ENCODE measurements at regions not wholly inside any gene's neighbourhood (a gene's known extent, or its start where the extent isn't known, plus 50 kb on each side); places are given as distances from the start of the nearest gene placed in this dataset.
"Not testable (repeated sequence)": the region's sequence is repeated elsewhere in the genome, so short reads cannot be mapped to it uniquely, and the experiment has no call there.

GRCh38 chr6:6742535-6742934 is 154.0 kb downstream of the LY86 start:
- intact Hi-C loops (cut with micrococcal nuclease), result no loop called here
- peaks cover 54% of the 10 kb centered on the region for H3K4me1 ChIP-seq
- H3K27ac ChIP-seq (replicated peaks), result peak overlapping the region; percentile 89

GRCh38 chr6:6744551-6744950 is 156.0 kb downstream of the LY86 start:
- H3K4me3 ChIP-seq, result no peak overlapping the region
- intact Hi-C loops (cut with micrococcal nuclease), result no loop called here
- H3K9me3 ChIP-seq (replicated peaks), result no peaks in the 10 kb centered on the region
- no peaks in the 10 kb centered on the region for H3K36me3 ChIP-seq
- TF ChIP-seq, protein P1, sequence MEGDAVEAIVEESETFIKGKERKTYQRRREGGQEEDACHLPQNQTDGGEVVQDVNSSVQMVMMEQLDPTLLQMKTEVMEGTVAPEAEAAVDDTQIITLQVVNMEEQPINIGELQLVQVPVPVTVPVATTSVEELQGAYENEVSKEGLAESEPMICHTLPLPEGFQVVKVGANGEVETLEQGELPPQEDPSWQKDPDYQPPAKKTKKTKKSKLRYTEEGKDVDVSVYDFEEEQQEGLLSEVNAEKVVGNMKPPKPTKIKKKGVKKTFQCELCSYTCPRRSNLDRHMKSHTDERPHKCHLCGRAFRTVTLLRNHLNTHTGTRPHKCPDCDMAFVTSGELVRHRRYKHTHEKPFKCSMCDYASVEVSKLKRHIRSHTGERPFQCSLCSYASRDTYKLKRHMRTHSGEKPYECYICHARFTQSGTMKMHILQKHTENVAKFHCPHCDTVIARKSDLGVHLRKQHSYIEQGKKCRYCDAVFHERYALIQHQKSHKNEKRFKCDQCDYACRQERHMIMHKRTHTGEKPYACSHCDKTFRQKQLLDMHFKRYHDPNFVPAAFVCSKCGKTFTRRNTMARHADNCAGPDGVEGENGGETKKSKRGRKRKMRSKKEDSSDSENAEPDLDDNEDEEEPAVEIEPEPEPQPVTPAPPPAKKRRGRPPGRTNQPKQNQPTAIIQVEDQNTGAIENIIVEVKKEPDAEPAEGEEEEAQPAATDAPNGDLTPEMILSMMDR (IDR thresholded peaks at IDR 0.05; ENCODE audit: borderline replicate concordance), result no peak
- peaks cover 61% of the 10 kb centered on the region for H3K4me1 ChIP-seq
- DNase-seq, result no peak
- H3K27ac ChIP-seq (replicated peaks), result peak overlapping the region; percentile 18
- H3K27me3 ChIP-seq (ENCODE audit: low read depth), result no peaks in the 10 kb centered on the region

More at GRCh38 chr6:6742535-6742934, 154.0 kb downstream of the LY86 start:
- H3K27me3 ChIP-seq (ENCODE audit: low read depth), result no peaks in the 10 kb centered on the region
- H3K9me3 ChIP-seq (replicated peaks), result no peaks in the 10 kb centered on the region
- no peak for DNase-seq
- no peak overlapping the region for H3K4me3 ChIP-seq
- no peaks in the 10 kb centered on the region for H3K36me3 ChIP-seq
- TF ChIP-seq, protein P1 (IDR thresholded peaks at IDR 0.05; ENCODE audit: borderline replicate concordance), result no peak

DNA sequence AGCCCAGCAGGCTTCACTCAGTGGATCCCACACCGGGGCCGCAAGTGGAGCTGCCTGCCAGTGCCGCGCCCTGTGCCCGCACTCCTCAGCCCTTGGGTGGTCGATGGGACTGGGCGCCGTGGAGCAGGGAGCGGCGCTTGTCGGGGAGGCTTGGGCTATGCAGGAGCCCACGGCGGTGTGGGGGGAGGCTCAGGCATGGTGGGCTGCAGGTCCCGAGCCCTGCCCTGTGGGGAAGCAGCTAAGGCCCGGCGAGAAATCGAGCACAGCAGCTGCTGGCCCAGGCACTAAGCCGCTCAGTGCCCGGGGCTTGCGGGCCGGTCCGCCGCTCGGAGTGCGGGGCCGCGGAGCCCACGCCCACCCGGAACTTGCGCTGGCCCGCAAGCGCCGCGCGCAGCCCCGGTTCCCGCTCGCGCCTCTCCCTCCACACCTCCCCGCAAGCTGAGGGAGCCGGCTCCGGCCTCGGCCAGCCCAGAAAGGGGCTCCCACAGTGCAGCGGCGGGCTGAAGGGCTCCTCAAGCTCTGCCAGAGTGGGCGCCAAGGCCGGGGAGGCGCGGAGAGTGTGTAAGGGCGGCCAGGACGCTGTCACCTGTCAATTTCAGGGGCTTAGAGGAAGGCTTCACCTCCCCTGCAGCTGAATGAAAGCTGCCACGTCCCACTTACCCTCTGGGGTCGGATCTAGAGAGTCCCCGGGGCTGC is 157.3 kb downstream of the LY86 start:
- H3K9me3 ChIP-seq (replicated peaks); intact Hi-C loops (cut with micrococcal nuclease); H3K27me3 ChIP-seq (ENCODE audit: low read depth); DNase-seq; H3K36me3 ChIP-seq: not testable (repeated sequence)
- peak overlapping the region; percentile 95 for H3K27ac ChIP-seq (replicated peaks)
- peaks cover 61% of the 10 kb centered on the region for H3K4me1 ChIP-seq
- peak overlapping the region; percentile 38 for H3K4me3 ChIP-seq

DNA sequence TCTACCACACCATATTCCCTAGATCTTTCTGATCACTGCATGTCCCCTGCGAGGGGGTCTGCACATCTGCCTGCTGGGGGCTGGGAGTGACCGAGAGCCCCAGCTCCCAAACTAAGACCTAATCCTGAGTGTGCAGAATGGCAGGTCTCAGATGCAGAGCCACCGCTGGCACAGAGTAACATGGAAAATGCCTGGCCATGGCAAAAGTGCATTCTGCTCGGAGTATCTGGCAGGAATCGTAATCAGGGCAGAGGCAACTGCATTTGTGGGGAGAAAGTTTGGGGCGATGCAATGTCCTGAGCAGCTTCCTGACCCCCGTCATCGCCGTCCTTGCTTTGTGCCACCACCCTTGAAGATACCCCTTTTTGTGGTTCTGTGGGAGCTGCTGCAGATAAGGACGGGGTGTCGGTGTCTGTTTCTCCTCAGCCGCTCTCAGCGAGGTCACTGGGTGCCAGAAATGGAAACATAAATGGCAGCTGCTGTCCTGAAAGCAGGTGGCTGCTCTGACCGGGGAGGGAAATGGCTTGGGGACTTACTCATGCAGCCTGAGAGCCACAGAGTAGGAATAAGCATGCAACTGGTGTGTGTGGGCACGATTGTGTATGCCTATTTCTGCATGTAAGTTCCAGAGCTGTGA is 157.9 kb downstream of the LY86 start:
- no peaks in the 10 kb centered on the region for H3K36me3 ChIP-seq
- H3K27me3 ChIP-seq (ENCODE audit: low read depth), result no peaks in the 10 kb centered on the region
- no peaks in the 10 kb centered on the region for H3K9me3 ChIP-seq (replicated peaks)
- peak; percentile 39 for DNase-seq
- peaks cover 61% of the 10 kb centered on the region for H3K4me1 ChIP-seq
- H3K4me3 ChIP-seq, result peak overlapping the region; percentile 38
- TF ChIP-seq, protein P1 (IDR thresholded peaks at IDR 0.05; ENCODE audit: borderline replicate concordance), result no peak
- intact Hi-C loops (cut with micrococcal nuclease), result no loop called here
- peak overlapping the region; percentile 95 for H3K27ac ChIP-seq (replicated peaks)

DNA sequence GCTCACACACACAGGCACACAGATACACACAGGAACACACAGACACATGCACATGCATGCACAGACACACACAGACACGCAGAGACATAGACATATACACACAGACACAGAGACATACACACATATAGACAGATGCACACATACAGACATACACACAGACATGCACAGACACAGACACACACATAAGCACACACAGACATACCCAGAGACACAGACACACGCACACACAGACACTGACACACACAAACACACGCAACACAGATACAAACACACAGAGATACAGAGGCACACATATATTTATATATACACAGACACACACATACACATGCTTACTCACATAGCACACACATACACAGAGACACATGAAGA is 158.4 kb downstream of the LY86 start:
- H3K36me3 ChIP-seq, result no peaks in the 10 kb centered on the region
- no peak for DNase-seq
- TF ChIP-seq, protein P1 (IDR thresholded peaks at IDR 0.05; ENCODE audit: borderline replicate concordance), result no peak
- peak overlapping the region; percentile 95 for H3K27ac ChIP-seq (replicated peaks)
- H3K4me3 ChIP-seq, result no peak overlapping the region
- H3K4me1 ChIP-seq, result peaks cover 61% of the 10 kb centered on the region
- no peaks in the 10 kb centered on the region for H3K27me3 ChIP-seq (ENCODE audit: low read depth)
- intact Hi-C loops (cut with micrococcal nuclease), result no loop called here
- no peaks in the 10 kb centered on the region for H3K9me3 ChIP-seq (replicated peaks)

DNA sequence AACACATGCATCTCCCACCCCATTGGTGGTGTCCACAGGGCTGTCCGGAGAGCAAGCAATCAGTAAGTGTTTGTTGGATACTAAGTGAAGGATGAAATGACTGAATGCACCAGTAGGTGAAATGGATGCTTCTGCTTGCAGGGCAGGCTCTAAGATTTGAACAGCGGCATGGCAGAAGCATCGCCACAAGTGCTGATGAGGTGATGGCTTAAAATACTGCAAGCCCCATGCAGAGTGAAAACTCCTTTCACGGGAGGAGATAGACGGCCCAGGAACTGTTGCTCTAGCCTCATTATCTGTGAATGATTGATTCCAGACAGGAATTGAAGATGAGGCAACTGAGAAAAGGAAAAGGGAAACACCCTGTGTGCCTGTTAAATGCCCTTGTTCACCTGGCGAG is 158.9 kb downstream of the LY86 start:
- peaks cover 63% of the 10 kb centered on the region for H3K4me1 ChIP-seq
- H3K4me3 ChIP-seq, result no peak overlapping the region
- intact Hi-C loops (cut with micrococcal nuclease), result no loop called here
- H3K36me3 ChIP-seq, result no peaks in the 10 kb centered on the region
- H3K27me3 ChIP-seq (ENCODE audit: low read depth), result no peaks in the 10 kb centered on the region
- TF ChIP-seq, protein P1 (IDR thresholded peaks at IDR 0.05; ENCODE audit: borderline replicate concordance), result peak; percentile 7
- DNase-seq, result no peak
- no peaks in the 10 kb centered on the region for H3K9me3 ChIP-seq (replicated peaks)
- H3K27ac ChIP-seq (replicated peaks), result peak overlapping the region; percentile 95

All from left ventricle myocardium inferior (tissue), 1 donor.